Chondrocyte (in vitro differentiated cells): ENCODE measurements at regions not wholly inside any gene's neighbourhood (a gene's known extent, or its start where the extent isn't known, plus 50 kb on each side); places are given as distances from the start of the nearest gene placed in this dataset.
A peak's percentile ranks its signal among the peaks of the same experiment; 100 is the strongest.

Experiments used
- DNase-seq: peaks from one replicate; pipeline ENCODE4 v3.0.0; 2021; ENCODE audit warnings: mixed read lengths, low spot score
- H3K27ac Mint-ChIP-seq: one replicate; pipeline ENCODE4 v1.8.0; 2021; ENCODE audit warnings: mild to moderate bottlenecking, moderate library complexity, mixed read lengths; ENCODE audit not compliant: unreplicated experiment
- H3K27me3 Mint-ChIP-seq: 2 replicates; pipeline ENCODE4 v1.8.0; 2021; ENCODE audit warnings: low read depth, mixed read lengths
- H3K36me3 Mint-ChIP-seq: 2 replicates; pipeline ENCODE4 v1.8.0; 2021; ENCODE audit warnings: low read depth, mixed read lengths
- H3K4me1 Mint-ChIP-seq: 2 replicates; pipeline ENCODE4 v1.8.0; 2021; ENCODE audit warnings: low read depth, mild to moderate bottlenecking, mixed read lengths
- H3K4me3 Mint-ChIP-seq: one replicate; pipeline ENCODE4 v1.8.0; 2021; ENCODE audit warnings: mild to moderate bottlenecking, moderate library complexity, mixed read lengths; ENCODE audit not compliant: unreplicated experiment
- H3K9me3 Mint-ChIP-seq: 2 replicates; pipeline ENCODE4 v1.8.0; 2021; ENCODE audit warnings: low read depth, mixed read lengths
- TF ChIP-seq, protein P1 (sequence below): fragments of 200-600 bp; sonication (generic); IDR thresholded peaks from 2 replicates; pipeline ENCODE4 v1.5.0; 2021; ENCODE audit warnings: antibody characterized with exemption, mild to moderate bottlenecking, moderate library complexity

- H3K9me3 Mint-ChIP-seq, result peaks cover 13% of the 10 kb centered on the region
- peaks cover 45% of the 10 kb centered on the region for H3K4me1 Mint-ChIP-seq
- H3K27me3 Mint-ChIP-seq, result no peaks in the 10 kb centered on the region
- TF ChIP-seq, protein P1, sequence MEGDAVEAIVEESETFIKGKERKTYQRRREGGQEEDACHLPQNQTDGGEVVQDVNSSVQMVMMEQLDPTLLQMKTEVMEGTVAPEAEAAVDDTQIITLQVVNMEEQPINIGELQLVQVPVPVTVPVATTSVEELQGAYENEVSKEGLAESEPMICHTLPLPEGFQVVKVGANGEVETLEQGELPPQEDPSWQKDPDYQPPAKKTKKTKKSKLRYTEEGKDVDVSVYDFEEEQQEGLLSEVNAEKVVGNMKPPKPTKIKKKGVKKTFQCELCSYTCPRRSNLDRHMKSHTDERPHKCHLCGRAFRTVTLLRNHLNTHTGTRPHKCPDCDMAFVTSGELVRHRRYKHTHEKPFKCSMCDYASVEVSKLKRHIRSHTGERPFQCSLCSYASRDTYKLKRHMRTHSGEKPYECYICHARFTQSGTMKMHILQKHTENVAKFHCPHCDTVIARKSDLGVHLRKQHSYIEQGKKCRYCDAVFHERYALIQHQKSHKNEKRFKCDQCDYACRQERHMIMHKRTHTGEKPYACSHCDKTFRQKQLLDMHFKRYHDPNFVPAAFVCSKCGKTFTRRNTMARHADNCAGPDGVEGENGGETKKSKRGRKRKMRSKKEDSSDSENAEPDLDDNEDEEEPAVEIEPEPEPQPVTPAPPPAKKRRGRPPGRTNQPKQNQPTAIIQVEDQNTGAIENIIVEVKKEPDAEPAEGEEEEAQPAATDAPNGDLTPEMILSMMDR, result no peak
- DNase-seq, result no peak
- H3K4me3 Mint-ChIP-seq, result no peak overlapping the region
- H3K36me3 Mint-ChIP-seq, result peaks cover 10% of the 10 kb centered on the region
- H3K27ac Mint-ChIP-seq, result peak overlapping the region; percentile 46
Measured at GRCh38 chr2:19580830-19581229, 222.4 kb upstream of the OSR1 start.

- H3K9me3 Mint-ChIP-seq, result peaks cover 9% of the 10 kb centered on the region
- no peak overlapping the region for H3K4me3 Mint-ChIP-seq
- H3K4me1 Mint-ChIP-seq, result peaks cover 50% of the 10 kb centered on the region
- peaks cover 7% of the 10 kb centered on the region for H3K36me3 Mint-ChIP-seq
- no peaks in the 10 kb centered on the region for H3K27me3 Mint-ChIP-seq
- no peak for DNase-seq
- H3K27ac Mint-ChIP-seq, result no peak overlapping the region
- TF ChIP-seq, protein P1, result no peak
Measured at GRCh38 chr2:19580264-19580663, 221.8 kb upstream of the OSR1 start.

DNA sequence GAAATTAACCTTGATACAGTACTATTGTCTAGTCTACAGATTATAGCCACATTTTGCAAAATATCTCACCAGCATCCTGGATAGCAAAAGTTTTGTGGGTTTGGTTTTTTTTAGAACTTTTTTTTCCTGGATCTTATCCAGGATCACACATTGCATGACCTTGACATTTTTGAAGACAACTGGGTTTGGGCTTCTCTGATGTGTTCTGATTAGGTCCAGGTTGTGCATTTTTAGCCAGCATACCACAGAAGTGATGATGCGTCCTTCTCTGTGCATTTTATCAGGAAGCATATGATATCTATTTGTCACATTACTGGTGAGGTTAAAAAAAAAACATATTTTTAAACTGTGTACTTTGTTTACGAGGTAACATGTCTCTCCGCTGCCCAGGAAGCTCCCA is 221.0 kb upstream of the OSR1 start:
- Mint-ChIP-seq H3K27me3 (no peaks in the 10 kb centered on the region), H3K4me3 (no peak overlapping the region), H3K36me3 (peaks cover 1% of the 10 kb centered on the region), H3K4me1 (peaks cover 58% of the 10 kb centered on the region), H3K9me3 (peaks cover 3% of the 10 kb centered on the region), H3K27ac (no peak overlapping the region)
- TF ChIP-seq, protein P1, result no peak
- DNase-seq, result no peak

DNA sequence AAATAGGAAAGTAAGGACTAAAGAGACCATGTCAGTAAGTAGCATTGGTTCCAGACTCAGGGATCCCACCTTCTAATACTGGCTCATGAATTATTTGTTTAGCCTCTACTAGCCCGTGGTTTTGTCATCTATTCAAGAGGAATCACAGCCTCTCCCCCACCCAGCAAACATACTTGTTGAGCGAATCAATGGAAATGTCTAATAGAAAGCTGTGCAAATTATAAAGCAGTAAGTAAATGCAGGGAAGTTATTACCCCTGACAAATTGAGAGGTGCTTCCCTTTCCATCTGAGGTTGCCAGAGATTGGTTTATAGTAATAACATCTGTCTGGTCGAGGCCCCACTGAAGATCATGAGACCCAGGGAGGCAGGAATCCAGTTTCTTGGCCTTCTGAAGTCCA is 219.3 kb upstream of the OSR1 start:
- Mint-ChIP-seq H3K4me1 (peaks cover 68% of the 10 kb centered on the region), H3K27me3 (no peaks in the 10 kb centered on the region)
- DNase-seq, result no peak

GRCh38 chr2:19576411-19576810 is 218.0 kb upstream of the OSR1 start:
- Mint-ChIP-seq H3K27me3 (peaks cover 2% of the 10 kb centered on the region), H3K9me3 (peaks cover 3% of the 10 kb centered on the region), H3K27ac (no peak overlapping the region), H3K4me3 (no peak overlapping the region), H3K36me3 (peaks cover 1% of the 10 kb centered on the region), H3K4me1 (peaks cover 75% of the 10 kb centered on the region)
- TF ChIP-seq, protein P1, result no peak
- no peak for DNase-seq

More for the DNA sequence above, 219.3 kb upstream of the OSR1 start:
- H3K4me3 Mint-ChIP-seq, result no peak overlapping the region
- TF ChIP-seq, protein P1, result no peak
- H3K9me3 Mint-ChIP-seq, result peaks cover 3% of the 10 kb centered on the region
- H3K36me3 Mint-ChIP-seq, result peaks cover 1% of the 10 kb centered on the region
- H3K27ac Mint-ChIP-seq, result no peak overlapping the region
